Islet precursor cell (in vitro differentiated cells): ENCODE measurements at regions not wholly inside any gene's neighbourhood (a gene's known extent, or its start where the extent isn't known, plus 50 kb on each side); places are given as distances from the start of the nearest gene placed in this dataset.
"Not testable (repeated sequence)": the region's sequence is repeated elsewhere in the genome, so short reads cannot be mapped to it uniquely, and the experiment has no call there.

Experiments used
- DNase-seq: peaks from one replicate; pipeline ENCODE4 v3.0.0-alpha.2; 2018

GRCh38 chr4:142897518-142897917 is 51.4 kb upstream of the INPP4B start:
- DNase-seq: not testable (repeated sequence)

- DNase-seq: no peak
Measured at GRCh38 chr4:142900622-142901021, 54.5 kb upstream of the INPP4B start.

- no peak for DNase-seq
Measured at GRCh38 chr4:142901166-142901662, 55.1 kb upstream of the INPP4B start.

GRCh38 chr4:142903617-142904016 is 57.5 kb upstream of the INPP4B start:
- DNase-seq: not testable (repeated sequence)

- DNase-seq: no peak
Measured at GRCh38 chr4:142909908-142910307, 63.8 kb upstream of the INPP4B start.

- DNase-seq: no peak
Measured at GRCh38 chr4:142913034-142913433, 66.9 kb upstream of the INPP4B start.

GRCh38 chr4:142913461-142914030 is 67.4 kb upstream of the INPP4B start:
- no peak for DNase-seq

- no peak for DNase-seq
Measured at GRCh38 chr4:142917678-142918077, 71.6 kb upstream of the INPP4B start.

GRCh38 chr4:142922720-142923119 is 76.6 kb upstream of the INPP4B start:
- DNase-seq: no peak

- no peak for DNase-seq
Measured at GRCh38 chr4:142923619-142924018, 77.5 kb upstream of the INPP4B start.

GRCh38 chr4:142925161-142925560 is 79.1 kb upstream of the INPP4B start:
- no peak for DNase-seq

- DNase-seq: no peak
Measured at GRCh38 chr4:142927721-142928120, 81.6 kb upstream of the INPP4B start.

GRCh38 chr4:142929526-142929925 is 83.4 kb upstream of the INPP4B start:
- DNase-seq: no peak

GRCh38 chr4:142933207-142933606 is 87.1 kb upstream of the INPP4B start:
- DNase-seq: no peak

GRCh38 chr4:142940425-142941330 is 94.6 kb upstream of the INPP4B start:
- DNase-seq: no peak

GRCh38 chr4:142944565-142944964 is 98.5 kb upstream of the INPP4B start:
- no peak for DNase-seq

- DNase-seq: no peak
Measured at GRCh38 chr4:142952821-142953580, 106.9 kb upstream of the INPP4B start.

GRCh38 chr4:142954415-142954814 is 108.3 kb upstream of the INPP4B start:
- no peak for DNase-seq

GRCh38 chr4:142955501-142955900 is 109.4 kb upstream of the INPP4B start:
- DNase-seq: no peak

GRCh38 chr4:142959173-142959572 is 113.1 kb upstream of the INPP4B start:
- no peak for DNase-seq

GRCh38 chr4:142960126-142960525 is 114.0 kb upstream of the INPP4B start:
- no peak for DNase-seq

GRCh38 chr4:142960867-142961644 is 115.0 kb upstream of the INPP4B start:
- no peak for DNase-seq

- no peak for DNase-seq
Measured at GRCh38 chr4:142961866-142962265, 115.8 kb upstream of the INPP4B start.
